WERI-Rb-1 (cell line): ENCODE measurements at regions not wholly inside any gene's neighbourhood (a gene's known extent, or its start where the extent isn't known, plus 50 kb on each side); places are given as distances from the start of the nearest gene placed in this dataset.

Experiments
- DNase-seq: peaks from one replicate; pipeline ENCODE4 v3.0.0-alpha.2; 2020
- H3K27ac ChIP-seq: fragments of 250-450 bp; sonication (Bioruptor Pico); 2 replicates; pipeline ENCODE4 v1.5.1; 2020; ENCODE audit warnings: mild to moderate bottlenecking, moderate library complexity
- H3K27me3 ChIP-seq: fragments of 250-450 bp; sonication (Bioruptor Pico); 2 replicates; pipeline ENCODE4 v1.5.1; 2021; ENCODE audit warnings: mild to moderate bottlenecking, low read depth, moderate library complexity; ENCODE audit not compliant: insufficient read depth, severe bottlenecking
- H3K36me3 ChIP-seq: fragments of 250-450 bp; sonication (Bioruptor Pico); 2 replicates; pipeline ENCODE4 v1.5.1; 2020; ENCODE audit warnings: mild to moderate bottlenecking, moderate library complexity
- H3K4me3 ChIP-seq: 2 replicates; pipeline ENCODE4 v1.5.1; 2011; ENCODE audit warnings: low read depth, mild to moderate bottlenecking, control low read depth, low read length
- H3K9me3 ChIP-seq: fragments of 250-450 bp; sonication (Bioruptor Pico); 2 replicates; pipeline ENCODE4 v1.5.1; 2021; ENCODE audit warnings: mild to moderate bottlenecking, moderate library complexity; ENCODE audit not compliant: severe bottlenecking
- TF ChIP-seq, protein P1 (sequence below): IDR thresholded peaks from 2 replicates; pipeline ENCODE4 v1.5.1; 2011; ENCODE audit warnings: low read depth, mild to moderate bottlenecking, control low read depth, inconsistent platforms, low read length

DNA sequence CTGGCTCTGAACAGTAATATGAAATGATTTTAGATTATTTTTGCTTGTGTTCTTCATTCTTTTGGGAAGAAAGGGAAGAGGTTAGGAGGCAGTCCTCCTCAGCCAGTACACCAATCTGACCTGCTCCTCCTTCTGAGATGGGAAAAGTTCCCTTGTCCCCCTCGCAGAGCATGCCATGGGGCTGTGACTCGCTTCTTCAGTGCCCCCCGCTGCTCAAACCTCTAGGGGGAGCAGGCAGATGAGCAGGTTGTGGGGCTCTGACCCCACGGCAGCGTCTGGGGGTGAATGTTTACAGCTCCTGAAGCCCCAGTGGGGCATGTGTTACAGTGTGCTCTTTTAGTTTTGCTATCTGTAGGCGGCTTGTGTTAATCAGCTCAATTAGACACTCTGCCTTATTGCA, 50.9 kb upstream of the KLF9 start:
- H3K9me3 ChIP-seq: no peaks in the 10 kb centered on the region
- H3K36me3 ChIP-seq: no peaks in the 10 kb centered on the region
- TF ChIP-seq, protein P1, sequence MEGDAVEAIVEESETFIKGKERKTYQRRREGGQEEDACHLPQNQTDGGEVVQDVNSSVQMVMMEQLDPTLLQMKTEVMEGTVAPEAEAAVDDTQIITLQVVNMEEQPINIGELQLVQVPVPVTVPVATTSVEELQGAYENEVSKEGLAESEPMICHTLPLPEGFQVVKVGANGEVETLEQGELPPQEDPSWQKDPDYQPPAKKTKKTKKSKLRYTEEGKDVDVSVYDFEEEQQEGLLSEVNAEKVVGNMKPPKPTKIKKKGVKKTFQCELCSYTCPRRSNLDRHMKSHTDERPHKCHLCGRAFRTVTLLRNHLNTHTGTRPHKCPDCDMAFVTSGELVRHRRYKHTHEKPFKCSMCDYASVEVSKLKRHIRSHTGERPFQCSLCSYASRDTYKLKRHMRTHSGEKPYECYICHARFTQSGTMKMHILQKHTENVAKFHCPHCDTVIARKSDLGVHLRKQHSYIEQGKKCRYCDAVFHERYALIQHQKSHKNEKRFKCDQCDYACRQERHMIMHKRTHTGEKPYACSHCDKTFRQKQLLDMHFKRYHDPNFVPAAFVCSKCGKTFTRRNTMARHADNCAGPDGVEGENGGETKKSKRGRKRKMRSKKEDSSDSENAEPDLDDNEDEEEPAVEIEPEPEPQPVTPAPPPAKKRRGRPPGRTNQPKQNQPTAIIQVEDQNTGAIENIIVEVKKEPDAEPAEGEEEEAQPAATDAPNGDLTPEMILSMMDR: 0 out of 2 replicates have a peak, but pooled peaks have one; percentile 17
- H3K4me3 ChIP-seq: no peak overlapping the region
- DNase-seq: no peak
- H3K27ac ChIP-seq: no peak overlapping the region
- H3K27me3 ChIP-seq: no peaks in the 10 kb centered on the region
